ENCODE measurements at regions not wholly inside any gene's neighbourhood (a gene's known extent, or its start where the extent isn't known, plus 50 kb on each side); places are given as distances from the start of the nearest gene placed in this dataset.

- TF ChIP-seq CTCF (IDR thresholded peaks at IDR 0.05): no peak
- TF ChIP-seq POLR2AphosphoS5 (IDR thresholded peaks at IDR 0.05): no peak
- no peak for TF ChIP-seq POLR2A (IDR thresholded peaks at IDR 0.05; ENCODE audit: low read depth)
- no peak for TF ChIP-seq EP300 (IDR thresholded peaks at IDR 0.05)
Observed at GRCh38 chr2:183348492-183348891, 224.2 kb downstream of the NUP35 start.

Measured in esophagus muscularis mucosa (tissue), 4 donors.